Mesendoderm (in vitro differentiated cells): ENCODE measurements at regions not wholly inside any gene's neighbourhood (a gene's known extent, or its start where the extent isn't known, plus 50 kb on each side); places are given as distances from the start of the nearest gene placed in this dataset.

Source experiments
- DNase-seq: peaks from one replicate; pipeline ENCODE4 v3.0.0; 2013
- H2AK5ac ChIP-seq: 2 replicates; pipeline ENCODE4 v1.6.1; 2013; ENCODE audit warnings: low read length, inconsistent platforms
- H2BK120ac ChIP-seq: 2 replicates; pipeline ENCODE4 v1.6.1; 2013; ENCODE audit warnings: low read depth, mild to moderate bottlenecking, low read length, moderate library complexity, mixed read lengths
- H2BK15ac ChIP-seq: replicated peaks from 2 replicates; pipeline ENCODE4 v1.6.1; 2013; ENCODE audit warnings: low read depth, mild to moderate bottlenecking, moderate library complexity
- H2BK5ac ChIP-seq: 2 replicates; pipeline ENCODE4 v1.6.1; 2013; ENCODE audit warnings: low read length, inconsistent platforms
- H3K18ac ChIP-seq: 2 replicates; pipeline ENCODE4 v1.6.1; 2013; ENCODE audit warnings: mild to moderate bottlenecking, low read length, mixed read lengths
- H3K23ac ChIP-seq: one replicate; pipeline ENCODE4 v1.6.1; 2013; ENCODE audit warnings: low read length
- H3K27ac ChIP-seq: 2 replicates; pipeline ENCODE4 v1.5.1; 2013; ENCODE audit warnings: low read depth, mild to moderate bottlenecking, inconsistent platforms, low read length, moderate library complexity
- H3K27me3 ChIP-seq: 2 replicates; pipeline ENCODE4 v1.6.1; 2013; ENCODE audit warnings: low read length, control low read depth, mild to moderate bottlenecking, inconsistent platforms; ENCODE audit not compliant: insufficient read depth, poor library complexity
- H3K36me3 ChIP-seq: 2 replicates; pipeline ENCODE4 v1.6.1; 2013; ENCODE audit warnings: low read length, inconsistent platforms; ENCODE audit not compliant: control insufficient read depth, insufficient read depth
- H3K4ac ChIP-seq: one replicate; pipeline ENCODE4 v1.6.1; 2013; ENCODE audit warnings: low read depth, mild to moderate bottlenecking, low read length, moderate library complexity
- H3K4me1 ChIP-seq: 2 replicates; pipeline ENCODE4 v1.6.1; 2013; ENCODE audit warnings: low read depth, low read length, inconsistent platforms; ENCODE audit not compliant: control insufficient read depth
- H3K4me2 ChIP-seq: 2 replicates; pipeline ENCODE4 v1.6.1; 2013; ENCODE audit warnings: low read length
- H3K4me3 ChIP-seq: 2 replicates; pipeline ENCODE4 v1.5.1; 2013; ENCODE audit warnings: mild to moderate bottlenecking, low read length
- H3K56ac ChIP-seq: one replicate; pipeline ENCODE4 v1.6.1; 2013; ENCODE audit warnings: low read length
- H3K79me1 ChIP-seq: 2 replicates; pipeline ENCODE4 v1.6.1; 2013; ENCODE audit warnings: low read length, inconsistent platforms
- H3K79me2 ChIP-seq: 2 replicates; pipeline ENCODE4 v1.6.1; 2013; ENCODE audit warnings: mild to moderate bottlenecking, low read length; ENCODE audit not compliant: control insufficient read depth, insufficient read depth
- H3K9ac ChIP-seq: 2 replicates; pipeline ENCODE4 v1.6.1; 2013; ENCODE audit warnings: low read length, inconsistent platforms
- H4K5ac ChIP-seq: one replicate; pipeline ENCODE4 v1.6.1; 2013; ENCODE audit warnings: low read length
- H4K8ac ChIP-seq: one replicate; pipeline ENCODE4 v1.6.1; 2013; ENCODE audit warnings: low read depth, mild to moderate bottlenecking, control low read depth, low read length, moderate library complexity
- WGBS: extraction: QIAGEN DNeasy Blood & Tissue Kit; methylation state at CpG from one replicate; pipeline ENCODE4 v1.1.7; 2013; ENCODE audit warnings: low lambda C conversion rate, missing lambda C conversion rate; ENCODE audit not compliant: insufficient coverage; ENCODE audit errors: extremely low coverage; 5-methylcytosine and 5-hydroxymethylcytosine counted together

- Histone ChIP-seq H3K4ac (no peak overlapping the region), H3K18ac (no peak overlapping the region), H2BK120ac (no peak overlapping the region), H3K27ac (no peak overlapping the region), H3K4me1 (no peaks in the 10 kb centered on the region), H2BK5ac (no peak overlapping the region), H3K56ac (no peak overlapping the region), H3K27me3 (no peaks in the 10 kb centered on the region), H2BK15ac (no peak overlapping the region), H3K9ac (no peak overlapping the region), H3K79me2 (no peaks in the 10 kb centered on the region), H2AK5ac (no peak overlapping the region), H4K5ac (no peak overlapping the region), H3K4me3 (no peak overlapping the region), H3K36me3 (no peaks in the 10 kb centered on the region), H3K4me2 (no peak overlapping the region), H4K8ac (no peak overlapping the region), H3K23ac (no peak overlapping the region), H3K79me1 (no peaks in the 10 kb centered on the region)
- WGBS: no CpG with 5 or more reads among the region's 9 CpGs
- no peak for DNase-seq
Measured at GRCh38 chr6:11918739-11919605, 93.1 kb upstream of the HIVEP1 start.

- H2AK5ac ChIP-seq: no peak overlapping the region
- no peaks in the 10 kb centered on the region for H3K36me3 ChIP-seq
- H3K79me2 ChIP-seq: no peaks in the 10 kb centered on the region
- no peak overlapping the region for H3K4me2 ChIP-seq
- H3K18ac ChIP-seq: no peak overlapping the region
- H3K9ac ChIP-seq: no peak overlapping the region
- H2BK120ac ChIP-seq: no peak overlapping the region
- H3K4ac ChIP-seq: no peak overlapping the region
- H3K27me3 ChIP-seq: no peaks in the 10 kb centered on the region
- no peak overlapping the region for H2BK15ac ChIP-seq
- H3K23ac ChIP-seq: no peak overlapping the region
- H3K4me3 ChIP-seq: no peak overlapping the region
- H2BK5ac ChIP-seq: no peak overlapping the region
- no peak overlapping the region for H3K56ac ChIP-seq
- DNase-seq: no peak
- H4K5ac ChIP-seq: no peak overlapping the region
- H3K79me1 ChIP-seq: no peaks in the 10 kb centered on the region
- H3K27ac ChIP-seq: no peak overlapping the region
- no CpG with 5 or more reads among the region's 9 CpGs for WGBS
- H4K8ac ChIP-seq: no peak overlapping the region
- no peaks in the 10 kb centered on the region for H3K4me1 ChIP-seq
Measured at GRCh38 chr6:11917951-11918738, 94.0 kb upstream of the HIVEP1 start.

- H3K56ac ChIP-seq: no peak overlapping the region
- H4K5ac ChIP-seq: no peak overlapping the region
- H3K79me1 ChIP-seq: no peaks in the 10 kb centered on the region
- H3K79me2 ChIP-seq: no peaks in the 10 kb centered on the region
- no peaks in the 10 kb centered on the region for H3K4me1 ChIP-seq
- no peak overlapping the region for H3K27ac ChIP-seq
- no peak for DNase-seq
- no peak overlapping the region for H3K4ac ChIP-seq
- H2AK5ac ChIP-seq: no peak overlapping the region
- no peak overlapping the region for H2BK120ac ChIP-seq
- no peak overlapping the region for H3K4me2 ChIP-seq
- no peak overlapping the region for H2BK15ac ChIP-seq
- H3K9ac ChIP-seq: no peak overlapping the region
- H3K4me3 ChIP-seq: no peak overlapping the region
- H3K36me3 ChIP-seq: no peaks in the 10 kb centered on the region
- H4K8ac ChIP-seq: no peak overlapping the region
- no CpG with 5 or more reads among the region's 6 CpGs for WGBS
- no peaks in the 10 kb centered on the region for H3K27me3 ChIP-seq
- H3K23ac ChIP-seq: no peak overlapping the region
- H2BK5ac ChIP-seq: no peak overlapping the region
- no peak overlapping the region for H3K18ac ChIP-seq
Measured at GRCh38 chr6:11912420-11912819, 99.7 kb upstream of the HIVEP1 start.

- no peak overlapping the region for H3K9ac ChIP-seq
- H3K4ac ChIP-seq: no peak overlapping the region
- H3K79me1 ChIP-seq: no peaks in the 10 kb centered on the region
- H4K5ac ChIP-seq: no peak overlapping the region
- H3K4me2 ChIP-seq: no peak overlapping the region
- H3K36me3 ChIP-seq: no peaks in the 10 kb centered on the region
- H3K4me1 ChIP-seq: no peaks in the 10 kb centered on the region
- H3K4me3 ChIP-seq: no peak overlapping the region
- H2BK120ac ChIP-seq: no peak overlapping the region
- H3K56ac ChIP-seq: no peak overlapping the region
- no peak overlapping the region for H3K23ac ChIP-seq
- H3K79me2 ChIP-seq: no peaks in the 10 kb centered on the region
- WGBS: no CpG with 5 or more reads among the region's 1 CpG
- H3K27ac ChIP-seq: no peak overlapping the region
- no peak overlapping the region for H2AK5ac ChIP-seq
- no peaks in the 10 kb centered on the region for H3K27me3 ChIP-seq
- H3K18ac ChIP-seq: no peak overlapping the region
- H4K8ac ChIP-seq: no peak overlapping the region
- H2BK15ac ChIP-seq: no peak overlapping the region
- no peak for DNase-seq
- no peak overlapping the region for H2BK5ac ChIP-seq
Measured at GRCh38 chr6:11911538-11911937, 100.6 kb upstream of the HIVEP1 start.

- no peaks in the 10 kb centered on the region for H3K79me1 ChIP-seq
- no peak overlapping the region for H3K23ac ChIP-seq
- no peak for DNase-seq
- no peak overlapping the region for H4K8ac ChIP-seq
- no peak overlapping the region for H2AK5ac ChIP-seq
- H3K27me3 ChIP-seq: no peaks in the 10 kb centered on the region
- no peak overlapping the region for H4K5ac ChIP-seq
- H3K79me2 ChIP-seq: no peaks in the 10 kb centered on the region
- no peak overlapping the region for H2BK15ac ChIP-seq
- H3K9ac ChIP-seq: no peak overlapping the region
- no peak overlapping the region for H3K27ac ChIP-seq
- H3K56ac ChIP-seq: no peak overlapping the region
- H3K18ac ChIP-seq: no peak overlapping the region
- no peak overlapping the region for H2BK120ac ChIP-seq
- no CpG with 5 or more reads among the region's 7 CpGs for whole genome bisulfite sequencing
- peak overlapping the region; percentile 52 for H3K4ac ChIP-seq
- H2BK5ac ChIP-seq: no peak overlapping the region
- no peaks in the 10 kb centered on the region for H3K36me3 ChIP-seq
- H3K4me2 ChIP-seq: no peak overlapping the region
- no peaks in the 10 kb centered on the region for H3K4me1 ChIP-seq
- H3K4me3 ChIP-seq: no peak overlapping the region
Measured at GRCh38 chr6:11909696-11910132, 102.4 kb upstream of the HIVEP1 start.
